ENCODE measurements at regions not wholly inside any gene's neighbourhood (a gene's known extent, or its start where the extent isn't known, plus 50 kb on each side); places are given as distances from the start of the nearest gene placed in this dataset.
"Not testable (repeated sequence)": the region's sequence is repeated elsewhere in the genome, so short reads cannot be mapped to it uniquely, and the experiment has no call there.

GRCh38 chr2:217580407-217580806 lies 422.4 kb downstream of the TNS1 start:
- DNase-seq; H3K4me3 Mint-ChIP-seq; H3K9me3 Mint-ChIP-seq; H3K27ac ChIP-seq (ENCODE audit: low read length); ATAC-seq (replicated peaks in 1 of 4); H3K36me3 Mint-ChIP-seq; H3K9me3 ChIP-seq; POLR2A ChIA-PET; CTCF ChIA-PET; H3K4me1 ChIP-seq (ENCODE audit: control insufficient read depth in 1 of 2, extremely low read depth in 1 of 2, insufficient read depth in 2 of 2, low read length in 2 of 2); H3K27me3 ChIP-seq (replicated peaks in 1 of 2; ENCODE audit: control insufficient read depth in 2 of 2, extremely low read depth in 1 of 2, insufficient read depth in 2 of 2, low read length in 1 of 2); H3K4me1 Mint-ChIP-seq; H3K4me3 ChIP-seq (ENCODE audit: control insufficient read depth in 1 of 2, extremely low read depth in 1 of 2, low read length in 1 of 2); H3K27ac Mint-ChIP-seq; H3K36me3 ChIP-seq (ENCODE audit: control insufficient read depth in 2 of 2, extremely low read depth in 1 of 2, insufficient read depth in 1 of 2, low read length in 1 of 2); H3K27me3 Mint-ChIP-seq: not testable (repeated sequence)
- WGBS (ENCODE audit: insufficient coverage), result no CpG with 5 or more reads among the region's 1 CpG

- Mint-ChIP-seq H3K27me3 (no peaks in the 10 kb centered on the region), H3K4me3 (no peak overlapping the region), H3K36me3 (peaks cover 5% of the 10 kb centered on the region), H3K27ac (no peak overlapping the region), H3K9me3 (peaks cover 0 to 4% (median 0%) of the 10 kb centered on the region in 3 donors), H3K4me1 (no peaks in the 10 kb centered on the region)
- no peak for DNase-seq
- no peaks in the 10 kb centered on the region for H3K9me3 ChIP-seq
- CTCF ChIA-PET, result no interaction called here
- POLR2A ChIA-PET, result no interaction called here
- 100% methylated on average over 2 of the region's 3 CpGs for WGBS (ENCODE audit: insufficient coverage)
- no peak overlapping the region for H3K4me3 ChIP-seq (ENCODE audit: control insufficient read depth in 1 of 2, extremely low read depth in 1 of 2, low read length in 1 of 2)
- H3K36me3 ChIP-seq (ENCODE audit: control insufficient read depth in 2 of 2, extremely low read depth in 1 of 2, insufficient read depth in 1 of 2, low read length in 1 of 2), result no peaks in the 10 kb centered on the region
- H3K4me1 ChIP-seq (ENCODE audit: control insufficient read depth in 1 of 2, extremely low read depth in 1 of 2, insufficient read depth in 2 of 2, low read length in 2 of 2), result no peaks in the 10 kb centered on the region
- no peak overlapping the region for H3K27ac ChIP-seq (ENCODE audit: low read length)
- ATAC-seq (replicated peaks in 1 of 4), result no peak
- H3K27me3 ChIP-seq (replicated peaks in 1 of 2; ENCODE audit: control insufficient read depth in 2 of 2, extremely low read depth in 1 of 2, insufficient read depth in 2 of 2, low read length in 1 of 2), result no peaks in the 10 kb centered on the region
Measured at GRCh38 chr2:217573571-217573970, 429.2 kb downstream of the TNS1 start.

- DNase-seq (no peak), ATAC-seq (replicated peaks in 1 of 4) (no peak)
- 68% methylated on average over 2 of the region's 2 CpGs for WGBS (ENCODE audit: insufficient coverage)
- Mint-ChIP-seq H3K27ac (no peak overlapping the region), H3K4me3 (no peak overlapping the region), H3K27me3 (no peaks in the 10 kb centered on the region), H3K4me1 (no peaks in the 10 kb centered on the region), H3K36me3 (peaks cover 12% of the 10 kb centered on the region), H3K9me3 (peaks cover 0 to 2% (median 0%) of the 10 kb centered on the region in 3 donors)
- no peaks in the 10 kb centered on the region for H3K9me3 ChIP-seq
- ChIA-PET POLR2A (no interaction called here), CTCF (no interaction called here)
- H3K4me1 ChIP-seq (ENCODE audit: control insufficient read depth in 1 of 2, extremely low read depth in 1 of 2, insufficient read depth in 2 of 2, low read length in 2 of 2), result no peaks in the 10 kb centered on the region
- no peaks in the 10 kb centered on the region for H3K27me3 ChIP-seq (replicated peaks in 1 of 2; ENCODE audit: control insufficient read depth in 2 of 2, extremely low read depth in 1 of 2, insufficient read depth in 2 of 2, low read length in 1 of 2)
- H3K36me3 ChIP-seq (ENCODE audit: control insufficient read depth in 2 of 2, extremely low read depth in 1 of 2, insufficient read depth in 1 of 2, low read length in 1 of 2), result no peaks in the 10 kb centered on the region
- H3K4me3 ChIP-seq (ENCODE audit: control insufficient read depth in 1 of 2, extremely low read depth in 1 of 2, low read length in 1 of 2), result no peak overlapping the region
- H3K27ac ChIP-seq (ENCODE audit: low read length), result no peak overlapping the region
Measured at GRCh38 chr2:217570394-217570793, 432.4 kb downstream of the TNS1 start.

GRCh38 chr2:217568289-217568971 lies 434.4 kb downstream of the TNS1 start:
- Histone ChIP-seq H3K4me1 (ENCODE audit: control insufficient read depth in 1 of 2, extremely low read depth in 1 of 2, insufficient read depth in 2 of 2, low read length in 2 of 2) (no peaks in the 10 kb centered on the region), H3K9me3 (no peaks in the 10 kb centered on the region), H3K27ac (ENCODE audit: low read length) (no peak overlapping the region), H3K4me3 (ENCODE audit: control insufficient read depth in 1 of 2, extremely low read depth in 1 of 2, low read length in 1 of 2) (no peak overlapping the region), H3K27me3 (replicated peaks in 1 of 2; ENCODE audit: control insufficient read depth in 2 of 2, extremely low read depth in 1 of 2, insufficient read depth in 2 of 2, low read length in 1 of 2) (no peaks in the 10 kb centered on the region), H3K36me3 (ENCODE audit: control insufficient read depth in 2 of 2, extremely low read depth in 1 of 2, insufficient read depth in 1 of 2, low read length in 1 of 2) (no peaks in the 10 kb centered on the region)
- Mint-ChIP-seq H3K4me3 (no peak overlapping the region), H3K9me3 (no peaks in the 10 kb centered on the region), H3K4me1 (no peaks in the 10 kb centered on the region), H3K36me3 (peaks cover 14% of the 10 kb centered on the region), H3K27me3 (no peaks in the 10 kb centered on the region), H3K27ac (no peak overlapping the region)
- WGBS (ENCODE audit: insufficient coverage), result 69% methylated on average over 3 of the region's 3 CpGs
- ChIA-PET CTCF (no interaction called here), POLR2A (no interaction called here)
- no peak for DNase-seq
- ATAC-seq (replicated peaks in 1 of 4), result no peak

- Histone ChIP-seq H3K9me3 (no peaks in the 10 kb centered on the region), H3K27me3 (replicated peaks in 1 of 2; ENCODE audit: control insufficient read depth in 2 of 2, extremely low read depth in 1 of 2, insufficient read depth in 2 of 2, low read length in 1 of 2) (no peaks in the 10 kb centered on the region), H3K27ac (ENCODE audit: low read length) (no peak overlapping the region), H3K4me3 (ENCODE audit: control insufficient read depth in 1 of 2, extremely low read depth in 1 of 2, low read length in 1 of 2) (no peak overlapping the region), H3K4me1 (ENCODE audit: control insufficient read depth in 1 of 2, extremely low read depth in 1 of 2, insufficient read depth in 2 of 2, low read length in 2 of 2) (no peaks in the 10 kb centered on the region), H3K36me3 (ENCODE audit: control insufficient read depth in 2 of 2, extremely low read depth in 1 of 2, insufficient read depth in 1 of 2, low read length in 1 of 2) (no peaks in the 10 kb centered on the region)
- Mint-ChIP-seq H3K27me3 (no peaks in the 10 kb centered on the region), H3K27ac (no peak overlapping the region), H3K4me1 (no peaks in the 10 kb centered on the region), H3K9me3 (peaks cover 3 to 14% (median 11%) of the 10 kb centered on the region in 3 donors), H3K36me3 (peaks cover 27% of the 10 kb centered on the region), H3K4me3 (no peak overlapping the region)
- DNase-seq (no peak), ATAC-seq (replicated peaks in 1 of 4) (no peak)
- ChIA-PET POLR2A (no interaction called here), CTCF (no interaction called here)
- WGBS (ENCODE audit: insufficient coverage), result 75% methylated on average over 1 of the region's 3 CpGs
Measured at GRCh38 chr2:217563565-217563964, 439.2 kb downstream of the TNS1 start.

GRCh38 chr2:217562871-217563480 lies 439.8 kb downstream of the TNS1 start:
- Histone ChIP-seq H3K36me3 (ENCODE audit: control insufficient read depth in 2 of 2, extremely low read depth in 1 of 2, insufficient read depth in 1 of 2, low read length in 1 of 2) (peaks cover 0 to 2% of the 10 kb centered on the region in 2 donors), H3K27me3 (replicated peaks in 1 of 2; ENCODE audit: control insufficient read depth in 2 of 2, extremely low read depth in 1 of 2, insufficient read depth in 2 of 2, low read length in 1 of 2) (no peaks in the 10 kb centered on the region), H3K27ac (ENCODE audit: low read length) (no peak overlapping the region), H3K4me1 (ENCODE audit: control insufficient read depth in 1 of 2, extremely low read depth in 1 of 2, insufficient read depth in 2 of 2, low read length in 2 of 2) (no peaks in the 10 kb centered on the region), H3K4me3 (ENCODE audit: control insufficient read depth in 1 of 2, extremely low read depth in 1 of 2, low read length in 1 of 2) (no peak overlapping the region), H3K9me3 (no peaks in the 10 kb centered on the region)
- Mint-ChIP-seq H3K4me3 (no peak overlapping the region), H3K36me3 (peaks cover 27% of the 10 kb centered on the region), H3K27me3 (no peaks in the 10 kb centered on the region), H3K9me3 (peaks cover 3 to 14% (median 11%) of the 10 kb centered on the region in 3 donors), H3K27ac (no peak overlapping the region), H3K4me1 (no peaks in the 10 kb centered on the region)
- ATAC-seq (replicated peaks in 1 of 4), result no peak
- POLR2A ChIA-PET, result no interaction called here
- CTCF ChIA-PET, result no interaction called here
- WGBS (ENCODE audit: insufficient coverage), result 100% methylated on average over 1 of the region's 4 CpGs
- no peak for DNase-seq
